Activated naive CD8-positive, alpha-beta T cell treated with anti-CD3 and anti-CD28 coated beads, Interleukin-2, amount 50 U/mL, for 24 hours (primary cell): ENCODE measurements at regions not wholly inside any gene's neighbourhood (a gene's known extent, or its start where the extent isn't known, plus 50 kb on each side); places are given as distances from the start of the nearest gene placed in this dataset.
"Not testable (repeated sequence)": the region's sequence is repeated elsewhere in the genome, so short reads cannot be mapped to it uniquely, and the experiment has no call there.

Experiments
- ATAC-seq: fragments of 150-1000 bp; cut with Tn5 transposase; one replicate; pipeline ENCODE4 v1.10.0; 2021
- DNase-seq: peaks from one replicate; pipeline ENCODE4 v3.0.0; 2021
- H3K27ac Mint-ChIP-seq: one replicate; pipeline ENCODE4 v1.8.0; 2021; ENCODE audit warnings: mild to moderate bottlenecking, mixed read lengths
- H3K27me3 Mint-ChIP-seq: one replicate; pipeline ENCODE4 v1.8.0; 2021; ENCODE audit warnings: mixed read lengths
- H3K36me3 Mint-ChIP-seq: one replicate; pipeline ENCODE4 v1.8.0; 2021; ENCODE audit warnings: low read depth, mixed read lengths
- H3K4me1 Mint-ChIP-seq: one replicate; pipeline ENCODE4 v1.8.0; 2021; ENCODE audit warnings: mixed read lengths
- H3K4me3 Mint-ChIP-seq: one replicate; pipeline ENCODE4 v1.8.0; 2021; ENCODE audit warnings: mild to moderate bottlenecking, moderate library complexity, mixed read lengths
- H3K9me3 Mint-ChIP-seq: one replicate; pipeline ENCODE4 v1.8.0; 2021; ENCODE audit warnings: mixed read lengths

GRCh38 chr10:47156873-47157272, 143.1 kb upstream of the GDF10 start:
- H3K27ac Mint-ChIP-seq: no peak overlapping the region
- H3K27me3 Mint-ChIP-seq: no peaks in the 10 kb centered on the region
- H3K4me1 Mint-ChIP-seq: peaks cover 10% of the 10 kb centered on the region
- no peak overlapping the region for H3K4me3 Mint-ChIP-seq
- peaks cover 31% of the 10 kb centered on the region for H3K9me3 Mint-ChIP-seq
- ATAC-seq (no peak), DNase-seq (no peak)
- H3K36me3 Mint-ChIP-seq: peaks cover 1% of the 10 kb centered on the region

GRCh38 chr10:47158116-47159071, 141.6 kb upstream of the GDF10 start:
- Mint-ChIP-seq H3K4me1 (peaks cover 1% of the 10 kb centered on the region), H3K9me3 (peaks cover 23% of the 10 kb centered on the region), H3K36me3 (peaks cover 1% of the 10 kb centered on the region), H3K4me3 (no peak overlapping the region), H3K27me3 (no peaks in the 10 kb centered on the region), H3K27ac (no peak overlapping the region)
- no peak for ATAC-seq
- no peak for DNase-seq

GRCh38 chr10:47159361-47160260, 140.4 kb upstream of the GDF10 start:
- Mint-ChIP-seq H3K4me1 (peaks cover 3% of the 10 kb centered on the region), H3K9me3 (peaks cover 16% of the 10 kb centered on the region), H3K27me3 (no peaks in the 10 kb centered on the region), H3K4me3 (no peak overlapping the region), H3K36me3 (peaks cover 1% of the 10 kb centered on the region), H3K27ac (no peak overlapping the region)
- no peak for ATAC-seq
- DNase-seq: no peak

DNA sequence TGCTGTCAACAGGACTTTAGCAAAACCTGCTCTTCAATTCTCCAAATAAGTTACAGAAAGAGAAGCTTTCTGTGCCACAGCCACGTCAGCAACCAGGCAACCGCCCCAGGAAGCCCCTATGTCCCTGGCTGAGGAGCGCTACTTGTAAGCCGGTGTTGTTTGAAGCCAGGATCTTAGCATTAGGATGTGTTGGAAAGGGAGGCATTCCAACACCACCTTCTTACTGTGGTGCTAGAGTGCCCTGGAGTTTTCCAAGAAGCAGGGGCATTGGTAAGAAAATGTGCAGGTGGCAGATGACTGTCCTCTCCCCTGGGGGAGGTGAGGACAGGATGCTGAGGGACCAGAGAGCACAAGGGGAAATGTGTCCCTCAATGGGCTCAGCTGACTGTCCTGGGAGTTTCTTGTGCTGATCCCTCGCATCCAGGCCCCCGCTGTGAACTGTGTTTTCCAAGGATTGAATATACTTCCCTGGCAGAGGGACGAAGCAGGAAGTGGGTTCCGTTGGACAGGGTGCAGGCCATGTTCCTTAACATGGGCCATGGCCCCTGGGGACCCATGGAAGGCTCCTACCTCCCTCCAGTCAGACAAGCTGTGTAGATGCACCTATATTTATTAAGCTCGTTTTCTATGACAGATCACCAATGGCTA, 139.6 kb upstream of the GDF10 start:
- DNase-seq (no peak), ATAC-seq (no peak)
- Mint-ChIP-seq H3K4me1 (peaks cover 11% of the 10 kb centered on the region), H3K27me3 (no peaks in the 10 kb centered on the region), H3K36me3 (peaks cover under 1% of the 10 kb centered on the region), H3K4me3 (no peak overlapping the region), H3K9me3 (peaks cover 12% of the 10 kb centered on the region), H3K27ac (no peak overlapping the region)

DNA sequence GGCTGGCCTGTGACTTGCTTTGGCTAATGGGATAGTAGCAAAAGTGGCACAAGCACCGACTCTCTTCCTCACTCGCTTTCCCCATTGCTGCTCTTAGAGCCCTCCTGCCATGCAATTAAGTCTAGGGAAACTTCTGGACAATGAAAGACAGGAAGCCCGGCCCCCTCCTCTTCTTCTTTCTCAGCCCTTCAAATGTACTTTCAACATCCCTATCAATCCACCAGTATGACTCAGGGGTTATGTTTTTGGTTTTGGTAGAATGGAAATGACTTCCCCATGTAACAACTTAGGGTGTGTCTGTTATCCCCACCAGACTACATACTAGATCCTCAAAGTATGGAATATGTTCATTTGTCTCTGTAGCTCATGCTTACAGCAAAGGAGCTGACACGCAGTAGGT, 139.0 kb upstream of the GDF10 start:
- no peak overlapping the region for H3K27ac Mint-ChIP-seq
- H3K27me3 Mint-ChIP-seq: no peaks in the 10 kb centered on the region

DNA sequence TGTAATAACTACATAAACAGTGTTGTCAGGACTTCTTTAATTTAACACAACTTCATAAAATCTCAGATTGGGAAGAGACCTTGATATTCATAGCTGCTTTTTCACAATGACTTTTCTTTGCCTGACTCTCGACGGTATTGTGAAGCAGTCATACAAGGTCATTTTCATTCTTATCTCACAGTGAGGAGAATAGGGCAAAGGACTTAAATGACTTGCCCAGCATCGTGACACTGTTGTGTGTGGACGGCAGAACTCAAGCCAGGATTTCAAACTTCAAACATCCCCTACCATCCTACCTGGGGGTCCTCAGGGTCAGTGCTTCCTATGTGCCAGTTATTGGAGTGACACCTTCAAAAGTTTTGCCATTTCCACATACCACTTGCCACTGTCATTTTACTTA, 138.5 kb upstream of the GDF10 start:
- Mint-ChIP-seq H3K27ac (no peak overlapping the region), H3K9me3 (peaks cover under 1% of the 10 kb centered on the region), H3K27me3 (no peaks in the 10 kb centered on the region), H3K36me3 (no peaks in the 10 kb centered on the region), H3K4me3 (no peak overlapping the region), H3K4me1 (peaks cover 21% of the 10 kb centered on the region)
- DNase-seq (no peak), ATAC-seq (no peak)

More for the DNA sequence above, 139.0 kb upstream of the GDF10 start:
- H3K36me3 Mint-ChIP-seq: no peaks in the 10 kb centered on the region
- DNase-seq (no peak), ATAC-seq (no peak)
- peaks cover 16% of the 10 kb centered on the region for H3K4me1 Mint-ChIP-seq
- peaks cover 6% of the 10 kb centered on the region for H3K9me3 Mint-ChIP-seq
- no peak overlapping the region for H3K4me3 Mint-ChIP-seq

DNA sequence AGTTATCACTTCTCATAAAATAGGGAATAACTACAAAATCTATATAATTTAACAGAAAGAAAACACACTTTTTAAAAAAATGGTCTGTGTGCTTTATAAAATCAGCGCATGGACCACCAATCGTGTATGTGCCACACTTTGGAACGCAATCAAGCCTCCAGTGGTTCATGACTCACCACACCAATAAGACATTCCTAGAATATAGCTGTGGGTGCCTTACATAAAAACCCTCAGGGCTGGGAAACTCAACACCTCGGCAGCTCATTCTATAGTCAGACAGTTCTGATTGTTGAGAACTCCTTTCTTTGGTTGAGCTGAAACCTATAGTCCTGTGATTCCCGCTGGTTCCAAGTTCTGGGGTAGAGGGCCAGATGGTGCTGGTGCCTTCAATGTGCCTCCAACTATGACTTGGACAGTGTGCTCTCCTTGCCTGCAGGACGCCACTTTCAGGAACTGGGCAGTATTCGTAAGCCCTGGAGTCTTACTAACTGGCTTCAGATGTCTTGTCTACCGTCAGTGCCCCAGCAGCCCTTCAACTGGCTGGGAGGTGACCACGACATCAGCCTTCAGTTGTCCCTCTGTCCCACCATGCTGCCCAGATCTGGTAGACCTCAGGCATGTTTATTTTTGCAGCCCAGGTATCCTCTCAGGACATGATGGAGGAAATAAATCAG, 135.7 kb upstream of the GDF10 start:
- DNase-seq (no peak), ATAC-seq (no peak)
- H3K4me3 Mint-ChIP-seq: no peak overlapping the region
- no peaks in the 10 kb centered on the region for H3K9me3 Mint-ChIP-seq
- no peaks in the 10 kb centered on the region for H3K36me3 Mint-ChIP-seq
- no peak overlapping the region for H3K27ac Mint-ChIP-seq
- H3K27me3 Mint-ChIP-seq: no peaks in the 10 kb centered on the region
- H3K4me1 Mint-ChIP-seq: peaks cover 25% of the 10 kb centered on the region

DNA sequence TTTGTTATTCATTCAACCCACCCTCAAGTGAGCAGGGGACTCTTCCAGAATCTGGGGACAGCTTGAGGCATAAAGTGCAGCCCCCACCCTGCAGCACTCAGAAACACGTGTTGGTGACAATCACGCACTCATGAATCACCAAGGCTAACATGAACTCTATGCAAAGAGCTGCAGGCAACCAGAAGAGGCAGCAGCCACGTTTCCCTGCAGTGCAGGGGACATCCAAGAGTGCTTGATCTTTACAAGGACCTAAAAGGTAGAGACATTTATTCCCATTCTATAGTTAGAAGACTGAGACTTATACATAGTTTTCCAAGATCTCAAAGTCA, 135.2 kb upstream of the GDF10 start:
- no peaks in the 10 kb centered on the region for H3K27me3 Mint-ChIP-seq
- no peak overlapping the region for H3K4me3 Mint-ChIP-seq
- H3K27ac Mint-ChIP-seq: no peak overlapping the region
- no peaks in the 10 kb centered on the region for H3K9me3 Mint-ChIP-seq
- no peaks in the 10 kb centered on the region for H3K36me3 Mint-ChIP-seq
- H3K4me1 Mint-ChIP-seq: peaks cover 29% of the 10 kb centered on the region
- ATAC-seq (no peak), DNase-seq (no peak)

GRCh38 chr10:47165168-47165710, 134.8 kb upstream of the GDF10 start:
- DNase-seq (no peak), ATAC-seq (peak; percentile 52)
- Mint-ChIP-seq H3K27ac (peak overlapping the region; percentile 87), H3K36me3 (no peaks in the 10 kb centered on the region), H3K27me3 (no peaks in the 10 kb centered on the region), H3K4me3 (peak overlapping the region; percentile 49), H3K4me1 (peaks cover 29% of the 10 kb centered on the region), H3K9me3 (no peaks in the 10 kb centered on the region)

DNA sequence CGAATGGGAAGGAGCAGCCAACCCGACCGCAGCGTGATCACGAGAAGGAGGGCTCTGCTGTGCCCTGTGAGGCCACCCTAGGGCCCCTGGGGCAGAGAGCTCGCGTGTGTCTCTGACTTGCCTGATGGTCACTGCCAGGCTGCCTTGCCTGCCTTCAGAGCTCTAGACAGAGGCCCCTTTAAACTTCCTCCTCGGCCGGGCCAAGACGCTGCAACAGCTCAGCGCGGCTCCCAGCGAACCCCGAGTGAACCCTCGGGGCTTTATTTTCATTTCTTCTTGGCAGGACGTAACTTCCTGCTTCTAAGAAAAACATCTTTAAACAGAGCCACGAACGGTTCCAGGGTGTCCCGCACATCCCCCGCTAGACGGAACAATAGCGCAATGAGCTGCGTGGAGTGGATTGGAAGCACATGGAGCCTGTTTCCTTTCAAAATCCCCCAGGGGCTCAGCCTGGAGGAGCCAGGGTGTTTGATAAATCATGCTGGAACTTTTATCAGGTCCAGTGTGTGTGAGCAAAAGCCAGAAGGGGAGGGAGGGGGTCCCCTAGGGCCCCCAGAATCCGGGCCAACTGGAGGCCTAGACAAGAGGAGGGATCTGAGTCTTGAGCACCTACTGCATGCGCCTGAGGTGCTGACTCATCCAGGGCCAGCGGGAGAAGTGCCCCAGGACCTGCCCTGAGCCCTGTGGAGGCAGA, 134.1 kb upstream of the GDF10 start:
- Mint-ChIP-seq H3K9me3 (no peaks in the 10 kb centered on the region), H3K27ac (peak overlapping the region; percentile 87), H3K36me3 (no peaks in the 10 kb centered on the region), H3K27me3 (no peaks in the 10 kb centered on the region), H3K4me1 (peaks cover 29% of the 10 kb centered on the region), H3K4me3 (peak overlapping the region; percentile 49)
- DNase-seq (peak; percentile 37), ATAC-seq (peak; percentile 57)

GRCh38 chr10:47166405-47166777, 133.6 kb upstream of the GDF10 start:
- H3K4me1 Mint-ChIP-seq: peaks cover 29% of the 10 kb centered on the region
- DNase-seq (no peak), ATAC-seq (no peak)
- no peaks in the 10 kb centered on the region for H3K9me3 Mint-ChIP-seq
- H3K27ac Mint-ChIP-seq: no peak overlapping the region
- H3K36me3 Mint-ChIP-seq: no peaks in the 10 kb centered on the region
- H3K4me3 Mint-ChIP-seq: no peak overlapping the region
- H3K27me3 Mint-ChIP-seq: no peaks in the 10 kb centered on the region

DNA sequence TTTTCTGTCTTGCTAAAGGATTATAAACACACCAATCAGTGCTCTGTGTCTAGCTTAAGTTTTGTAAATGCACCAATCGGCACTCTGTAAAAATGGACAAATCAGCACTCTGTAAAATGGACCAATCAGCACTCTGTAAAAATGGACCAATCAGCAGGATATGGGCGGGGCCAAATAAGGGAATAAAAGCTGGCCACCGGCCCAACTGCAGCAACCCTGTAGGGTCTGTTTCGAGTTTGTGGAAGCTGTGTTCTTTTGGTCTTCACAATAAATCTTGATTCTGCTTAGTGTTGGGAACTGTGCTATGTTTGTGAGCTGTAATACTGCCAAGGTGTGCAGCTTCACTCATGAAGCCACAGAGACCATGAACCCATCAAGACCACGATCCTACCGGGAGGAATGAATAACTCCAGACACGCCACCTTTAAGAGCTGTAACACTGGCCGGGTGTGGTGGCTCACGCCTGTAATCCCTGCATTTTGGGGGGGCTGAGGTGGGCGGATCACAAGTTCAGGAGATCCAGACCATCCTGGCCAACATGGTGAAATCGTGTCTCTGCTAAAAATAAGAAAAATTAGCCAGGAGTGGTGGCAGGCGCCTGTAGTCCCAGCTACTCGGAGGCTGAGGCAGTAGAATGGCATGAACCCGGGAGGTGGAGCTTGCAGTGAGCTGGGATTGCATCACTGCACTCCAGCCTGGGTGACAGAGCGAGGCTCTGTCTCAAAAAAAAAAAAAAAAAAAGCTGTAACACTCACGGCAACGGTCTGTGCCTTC, 133.0 kb upstream of the GDF10 start:
- not testable (repeated sequence) for DNase-seq, ATAC-seq, H3K27me3 Mint-ChIP-seq, H3K27ac Mint-ChIP-seq, H3K36me3 Mint-ChIP-seq, H3K9me3 Mint-ChIP-seq, H3K4me3 Mint-ChIP-seq
- peaks cover 29% of the 10 kb centered on the region for H3K4me1 Mint-ChIP-seq

GRCh38 chr10:47167591-47167990, 132.4 kb upstream of the GDF10 start:
- no peak for DNase-seq
- H3K4me1 Mint-ChIP-seq: peaks cover 29% of the 10 kb centered on the region
- H3K27me3 Mint-ChIP-seq: no peaks in the 10 kb centered on the region
- no peak overlapping the region for H3K27ac Mint-ChIP-seq
- ATAC-seq: no peak
- peaks cover 3% of the 10 kb centered on the region for H3K9me3 Mint-ChIP-seq
- no peak overlapping the region for H3K4me3 Mint-ChIP-seq
- H3K36me3 Mint-ChIP-seq: no peaks in the 10 kb centered on the region
